HG03442 (cell line): ENCODE measurements at regions not wholly inside any gene's neighbourhood (a gene's known extent, or its start where the extent isn't known, plus 50 kb on each side); places are given as distances from the start of the nearest gene placed in this dataset.
"Not testable (repeated sequence)": the region's sequence is repeated elsewhere in the genome, so short reads cannot be mapped to it uniquely, and the experiment has no call there.

Source experiments
- ATAC-seq: cut with Tn5 transposase; IDR thresholded peaks from one replicate; pipeline ENCODE4 v1.9.1; 2021; ENCODE audit warnings: mild to moderate bottlenecking, moderate library complexity; ENCODE audit not compliant: unreplicated experiment

DNA sequence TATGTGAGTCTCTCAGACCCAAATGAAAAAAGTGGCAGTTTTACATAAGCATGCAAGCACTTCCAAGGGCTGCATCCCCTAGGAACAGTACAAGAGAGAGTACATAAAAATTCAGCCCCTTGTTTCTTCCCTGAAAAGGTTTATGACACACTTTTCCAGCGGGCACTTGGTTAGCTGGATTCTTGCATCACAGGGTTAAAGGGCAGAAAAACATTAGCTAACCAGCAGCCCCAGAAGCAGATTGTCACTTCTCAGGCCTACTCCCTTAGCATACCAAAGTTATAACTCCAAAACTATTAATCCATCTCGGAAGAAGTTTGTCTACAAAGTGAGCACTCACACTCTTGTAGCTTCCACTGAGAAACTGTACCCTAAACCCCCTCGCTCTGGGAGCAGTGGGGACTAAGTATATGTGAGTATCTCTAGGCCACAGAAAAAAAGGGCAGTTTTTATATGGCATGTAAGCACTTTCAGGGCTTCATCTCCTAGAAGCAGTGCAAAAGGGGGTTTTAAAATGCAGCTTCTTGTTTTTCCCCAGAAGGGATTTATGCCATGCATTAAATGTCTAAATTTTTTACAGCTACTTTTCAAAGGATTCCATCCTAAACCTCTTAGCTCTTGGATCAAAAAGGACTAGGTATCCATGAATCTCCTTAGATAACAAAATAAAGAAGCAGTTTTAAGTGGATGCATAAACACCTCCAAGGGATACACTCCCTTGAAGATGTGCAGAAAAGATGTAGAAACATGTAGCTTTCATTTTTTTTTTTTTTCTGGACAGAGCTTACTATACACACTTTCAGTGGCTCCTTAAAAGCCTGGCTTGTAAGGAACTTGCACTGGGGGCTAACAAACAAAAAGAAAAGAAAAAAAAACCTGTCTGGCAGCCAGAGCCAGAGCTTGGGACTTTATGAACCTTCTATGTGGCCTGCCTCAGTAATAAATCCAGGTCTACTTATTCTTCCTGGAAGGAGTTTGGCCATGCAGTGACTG is 956.7 kb downstream of the CCSER2 start:
- ATAC-seq = no peak

GRCh38 chr10:85293483-85293882 is 965.1 kb downstream of the CCSER2 start:
- no peak for ATAC-seq

GRCh38 chr10:85311613-85312337 is 983.4 kb downstream of the CCSER2 start:
- no peak for ATAC-seq

DNA sequence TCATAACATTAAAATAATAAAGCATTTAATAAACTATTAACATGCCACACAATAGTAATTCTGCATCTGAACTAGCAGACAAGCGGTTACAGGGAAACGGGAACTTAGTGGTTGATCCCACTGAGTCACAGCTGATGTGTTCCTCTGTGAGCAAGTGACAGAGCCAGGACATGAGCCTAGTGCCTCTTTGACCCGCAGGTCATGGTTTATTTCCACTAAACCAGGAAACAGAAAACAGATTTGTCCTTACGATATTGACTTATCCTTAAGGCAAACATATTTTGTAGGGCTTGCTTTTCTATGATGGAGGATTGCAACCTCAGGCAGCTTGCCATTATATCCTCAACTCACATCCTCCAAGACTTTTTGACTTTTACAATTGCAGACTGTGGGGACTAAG is 987.3 kb downstream of the CCSER2 start:
- ATAC-seq = no peak

GRCh38 chr10:85316276-85316675 is 987.9 kb downstream of the CCSER2 start:
- no peak for ATAC-seq

DNA sequence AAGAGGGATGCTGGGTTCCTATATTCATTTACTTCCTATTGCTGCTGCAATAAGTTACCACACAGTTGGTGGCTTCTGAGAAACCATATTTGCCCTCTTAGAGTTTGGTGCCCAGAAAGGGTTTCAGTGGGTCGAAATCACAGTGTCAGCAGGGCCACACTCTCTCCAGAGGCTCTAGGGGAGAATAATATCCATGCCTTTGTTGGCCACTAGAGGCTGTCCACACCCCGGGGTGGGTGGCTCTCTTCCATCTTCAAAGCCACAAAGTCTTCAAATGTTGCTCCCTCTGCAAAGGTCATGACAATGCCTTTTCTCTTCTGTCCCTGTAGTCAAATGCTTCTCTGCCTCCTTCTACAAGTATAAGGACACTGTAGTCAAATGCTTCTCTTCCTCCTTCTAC is 989.4 kb downstream of the CCSER2 start:
- no peak for ATAC-seq

DNA sequence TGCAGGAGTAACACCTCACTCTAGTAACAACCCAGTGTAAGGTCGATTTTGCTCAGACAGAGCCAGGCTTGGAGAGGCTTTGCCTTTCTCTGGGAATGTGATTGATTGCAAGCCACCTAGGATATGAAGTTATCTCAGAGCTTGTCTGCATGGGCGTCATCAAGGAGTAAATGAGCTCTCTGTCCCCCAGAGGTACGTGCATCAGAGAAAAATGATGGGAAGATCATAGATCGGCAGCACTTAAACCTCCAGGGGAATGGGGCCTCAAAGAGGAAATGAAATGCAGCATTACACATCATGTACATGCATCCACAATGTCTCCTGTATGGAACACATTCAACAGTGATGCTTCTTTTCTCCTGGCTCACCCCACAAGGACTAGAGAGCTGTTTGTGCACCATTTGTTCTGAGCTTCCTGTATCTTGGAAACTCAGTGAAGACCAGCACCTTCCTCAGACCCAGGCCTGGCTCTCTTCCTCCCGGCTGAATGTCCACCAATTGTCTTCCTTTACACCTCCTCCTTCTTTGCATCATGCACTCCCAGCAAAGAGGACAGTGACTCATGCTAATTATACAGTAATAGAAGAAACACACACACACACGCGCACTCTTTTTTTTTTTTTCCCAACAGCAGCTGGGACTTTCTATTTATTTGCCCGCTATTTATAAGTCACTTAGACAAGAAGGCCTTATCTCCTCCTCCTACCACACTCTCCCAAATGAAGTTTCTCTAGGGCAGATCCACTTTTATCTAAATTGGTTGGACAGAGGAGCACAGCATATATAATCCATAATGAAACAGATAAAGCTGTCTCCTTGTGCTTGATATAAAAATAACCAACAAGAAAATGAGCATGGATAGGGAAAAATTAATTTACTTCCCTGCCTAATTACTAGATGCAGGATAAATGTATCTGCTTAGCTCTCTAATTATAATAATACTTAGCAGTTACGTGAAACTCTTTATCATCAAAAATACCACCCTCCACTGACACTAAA is 990.7 kb downstream of the CCSER2 start:
- no peak for ATAC-seq

DNA sequence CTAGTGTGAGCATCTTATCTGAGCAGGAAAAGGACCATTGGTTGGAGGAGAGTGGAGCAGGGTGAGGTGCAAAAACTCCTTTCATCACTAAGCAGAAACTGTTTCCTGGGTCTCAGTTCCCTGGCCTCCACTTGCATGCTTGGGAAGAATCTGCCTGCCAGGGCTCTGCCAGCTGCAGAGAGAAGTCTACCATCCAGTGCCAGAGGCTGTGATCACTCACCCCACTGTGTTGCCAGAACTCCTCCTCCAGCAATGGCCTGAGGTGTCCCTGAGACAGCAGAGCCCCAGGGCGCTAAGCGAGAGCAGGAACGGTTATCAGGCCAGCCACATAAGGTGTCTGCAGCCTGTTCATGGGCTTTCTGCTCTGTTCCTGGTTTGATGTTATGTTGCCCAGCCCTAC is 991.4 kb downstream of the CCSER2 start:
- no peak for ATAC-seq

GRCh38 chr10:85333594-85333993 is 1005.2 kb downstream of the CCSER2 start:
- ATAC-seq = no peak

- no peak for ATAC-seq
These were observed 1004.2 kb downstream of the GRID1 start for GRCh38 chr10:85362401-85362800.

GRCh38 chr10:85377029-85377806 is 989.4 kb downstream of the GRID1 start:
- no peak for ATAC-seq

- no peak for ATAC-seq
These were observed 987.3 kb downstream of the GRID1 start for GRCh38 chr10:85379338-85379737.

GRCh38 chr10:85400981-85401695 is 965.5 kb downstream of the GRID1 start:
- ATAC-seq = no peak

GRCh38 chr10:85402541-85402940 is 964.1 kb downstream of the GRID1 start:
- no peak for ATAC-seq

DNA sequence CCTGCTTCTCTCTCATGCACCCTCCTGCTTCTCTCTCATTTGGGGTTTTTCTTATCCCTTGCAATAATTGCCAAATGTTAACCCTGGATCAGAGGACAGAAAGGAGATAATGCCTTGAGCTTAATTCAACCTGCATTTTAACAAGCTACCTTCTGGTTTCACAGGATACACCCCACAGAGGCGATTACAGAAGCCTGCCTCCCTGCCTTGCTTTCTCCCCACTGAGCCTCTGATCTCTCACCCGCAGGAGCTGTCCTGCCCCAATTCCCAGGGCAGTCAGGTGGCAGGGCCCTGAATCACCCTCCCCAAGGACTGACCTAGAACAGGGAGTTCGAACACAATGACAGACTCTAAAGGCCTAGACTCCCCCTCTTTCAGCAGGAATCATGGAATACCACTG is 959.5 kb downstream of the GRID1 start:
- no peak for ATAC-seq

GRCh38 chr10:85408388-85408787 is 958.2 kb downstream of the GRID1 start:
- ATAC-seq = no peak

- not testable (repeated sequence) for ATAC-seq
These were observed 956.0 kb downstream of the GRID1 start for GRCh38 chr10:85410586-85410985.

DNA sequence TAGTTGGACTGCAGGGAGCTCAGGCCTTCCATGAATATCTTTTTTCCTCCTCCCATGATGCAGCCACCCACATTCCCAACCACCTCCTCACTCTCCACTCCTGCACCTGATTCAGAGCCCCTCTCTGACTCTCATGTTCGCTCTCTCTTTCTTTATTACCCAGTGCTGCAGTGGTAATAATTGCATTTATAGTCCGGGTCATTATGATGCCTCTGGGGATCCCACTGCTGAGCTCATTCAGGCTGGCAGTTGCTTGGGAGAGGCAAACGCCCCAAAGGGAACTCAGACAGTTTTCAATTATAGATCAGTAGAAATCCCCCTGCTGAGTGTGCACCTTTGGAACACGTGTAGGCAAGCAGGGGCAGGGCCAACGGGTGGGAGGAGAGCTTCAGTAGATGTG is 953.0 kb downstream of the GRID1 start:
- ATAC-seq = no peak

DNA sequence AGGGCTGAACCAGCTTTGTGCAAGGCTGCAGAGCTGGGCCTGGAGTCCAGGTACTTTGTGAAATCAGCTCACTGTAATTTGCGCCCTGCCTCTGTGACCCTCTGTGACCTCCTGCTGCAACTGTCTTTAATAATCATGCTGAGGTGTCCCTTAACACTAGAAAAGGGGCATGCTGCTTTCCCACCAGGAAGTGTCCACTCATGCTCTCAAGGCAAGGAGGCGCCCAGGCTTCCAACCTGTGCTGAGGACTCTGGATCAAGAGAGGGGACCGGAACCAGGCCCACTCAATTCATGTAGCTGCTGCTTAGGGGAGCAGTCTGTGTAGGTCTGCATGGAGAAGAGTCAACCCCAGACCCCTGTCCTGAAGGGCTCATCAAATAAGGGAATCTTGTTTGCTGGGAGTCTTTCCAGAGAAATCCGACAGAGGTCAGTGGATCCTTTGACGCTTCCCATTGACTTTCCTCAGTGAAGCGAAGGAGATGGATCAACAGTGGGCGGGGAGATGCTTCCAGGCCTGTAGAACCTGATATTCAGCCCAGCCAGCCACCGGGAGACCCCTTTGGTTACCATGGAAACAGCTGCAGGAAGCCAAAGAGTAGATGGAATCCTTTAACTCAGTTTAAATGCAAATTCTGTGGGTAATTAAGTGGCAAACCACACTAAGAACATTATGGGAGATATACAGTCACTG is 945.9 kb downstream of the GRID1 start:
- no peak for ATAC-seq
